Liver (tissue), 7 donors: ENCODE measurements at regions not wholly inside any gene's neighbourhood (a gene's known extent, or its start where the extent isn't known, plus 50 kb on each side); places are given as distances from the start of the nearest gene placed in this dataset.
A peak's percentile ranks its signal among the peaks of the same experiment; 100 is the strongest.
"Not testable (repeated sequence)": the region's sequence is repeated elsewhere in the genome, so short reads cannot be mapped to it uniquely, and the experiment has no call there.

Experiments
- DNase-seq: peaks from one replicate; pipeline ENCODE4 v3.0.0-alpha.2; 2017; ENCODE audit warnings: low spot score
- H3K27ac ChIP-seq, 2 donors: one replicate each; pipeline ENCODE4 v1.7.0; 2013; ENCODE audit warnings: inconsistent platforms in 2 of 2, low read length in 2 of 2, control low read depth in 1 of 2, low read depth in 1 of 2, mild to moderate bottlenecking in 1 of 2
- H3K27me3 ChIP-seq, 4 donors: one replicate each; pipeline versions ENCODE4 v1.6.1 to v1.7.0; 2013; ENCODE audit warnings: low read length in 3 of 4, inconsistent platforms in 1 of 4, mild to moderate bottlenecking in 1 of 4, moderate library complexity in 1 of 4; ENCODE audit not compliant: control insufficient read depth in 4 of 4, insufficient read depth in 4 of 4
- H3K36me3 ChIP-seq, 4 donors: one replicate each; pipeline versions ENCODE4 v1.6.1 to v1.7.0; 2013; ENCODE audit warnings: low read length in 3 of 4, mild to moderate bottlenecking in 3 of 4, low read depth in 1 of 4, moderate library complexity in 1 of 4; ENCODE audit not compliant: control insufficient read depth in 4 of 4, insufficient read depth in 3 of 4
- H3K4me1 ChIP-seq, 4 donors: one replicate each; pipeline versions ENCODE4 v1.6.1 to v1.7.0; 2013; ENCODE audit warnings: low read length in 3 of 4, mild to moderate bottlenecking in 3 of 4, moderate library complexity in 1 of 4; ENCODE audit not compliant: control insufficient read depth in 4 of 4, insufficient read depth in 4 of 4
- H3K4me3 ChIP-seq, 3 donors: one replicate each; pipeline versions ENCODE4 v1.6.1 to v1.7.0; 2013; ENCODE audit warnings: low read length in 3 of 3, control low read depth in 1 of 3, low read depth in 1 of 3, mild to moderate bottlenecking in 1 of 3
- H3K9ac ChIP-seq, 2 donors: one replicate each; pipeline ENCODE4 v1.7.0; 2013; ENCODE audit warnings: low read length in 2 of 2, mild to moderate bottlenecking in 2 of 2, moderate library complexity in 2 of 2, control low read depth in 1 of 2, low read depth in 1 of 2
- H3K9me3 ChIP-seq, 4 donors: one replicate each; pipeline versions ENCODE4 v1.6.1 to v1.7.0; 2013; ENCODE audit warnings: low read length in 3 of 4; ENCODE audit not compliant: control insufficient read depth in 4 of 4
- HNF4A ChIP-seq, 2 donors: conservative IDR thresholded peaks; 2 replicates each; pipeline ENCODE4 v1.6.1; 2016; ENCODE audit warnings: antibody characterized with exemption in 2 of 2, mild to moderate bottlenecking in 2 of 2
- RXRA ChIP-seq, 2 donors: IDR thresholded peaks; 2 replicates each; pipeline ENCODE4 v1.6.1; 2017 to 2018; ENCODE audit warnings: antibody characterized with exemption in 2 of 2, mild to moderate bottlenecking in 1 of 2
- WGBS: extraction: QIAGEN DNeasy Blood & Tissue Kit; methylation state at CpG from one replicate; pipeline ENCODE4 v1.1.7; 2013; 5-methylcytosine and 5-hydroxymethylcytosine counted together
- TF ChIP-seq, protein P1 (sequence below): IDR thresholded peaks from 2 replicates; pipeline ENCODE4 v1.6.1; 2016; ENCODE audit warnings: antibody characterized with exemption
- donor health status: healthy.
- donor health status: healthy.
- donor health status: healthy.
- donor health status: healthy.

DNA sequence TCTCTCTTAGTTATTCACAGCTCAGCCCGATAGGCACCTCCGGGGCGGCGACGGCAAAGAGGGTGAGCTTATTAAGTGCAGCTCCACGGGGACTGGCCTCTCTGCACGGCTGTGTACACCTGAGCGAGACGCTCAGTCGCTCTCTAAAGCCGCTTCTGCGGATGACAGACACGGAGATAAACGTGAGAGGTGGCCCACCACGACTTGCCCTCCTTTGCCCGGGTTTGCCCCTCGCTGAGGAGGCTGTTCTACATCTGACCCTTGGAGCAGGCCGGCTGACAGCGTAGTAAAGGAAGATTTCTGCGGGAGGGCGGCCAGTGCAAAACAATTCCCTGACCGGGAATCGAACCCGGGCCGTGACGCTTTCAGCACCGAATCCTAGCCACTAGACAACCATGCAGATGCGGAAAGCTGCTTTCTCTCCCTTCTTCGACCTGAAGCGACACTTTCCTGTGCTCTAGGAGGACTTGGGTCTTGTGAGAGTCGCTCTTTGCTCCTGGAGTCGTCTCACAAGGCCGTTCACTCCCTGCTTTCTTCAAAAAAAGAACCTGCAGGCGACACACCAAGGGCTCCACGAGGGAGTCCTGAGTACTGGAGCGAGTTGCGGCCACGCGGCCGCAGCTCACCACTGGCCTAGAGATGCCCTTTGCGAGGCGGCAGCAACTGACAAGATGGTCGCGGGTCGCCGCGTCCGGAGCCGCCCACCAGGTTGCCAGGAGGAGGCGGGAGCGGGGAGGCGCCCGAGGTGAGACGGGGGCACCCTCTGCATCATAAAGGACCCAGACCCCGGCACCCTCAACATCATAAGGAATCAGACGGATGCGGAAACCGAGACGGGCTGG lies 119.9 kb downstream of the PPIAL4A start:
- WGBS: 11% methylated on average over 52 of the region's 59 CpGs

GRCh38 chr1:121010141-121010540 lies 120.6 kb downstream of the PPIAL4A start:
- not testable (repeated sequence) for H3K9me3 ChIP-seq, H3K27ac ChIP-seq, H3K27me3 ChIP-seq, DNase-seq, H3K36me3 ChIP-seq, H3K9ac ChIP-seq, H3K4me3 ChIP-seq, H3K4me1 ChIP-seq
- WGBS: 24% methylated on average over 7 of the region's 22 CpGs

More for the DNA sequence above, 119.9 kb downstream of the PPIAL4A start:
- H3K27ac ChIP-seq, H3K4me3 ChIP-seq, H3K36me3 ChIP-seq, H3K9me3 ChIP-seq, H3K9ac ChIP-seq, H3K4me1 ChIP-seq, H3K27me3 ChIP-seq: not testable (repeated sequence)
- peak; percentile 41 for DNase-seq

DNA sequence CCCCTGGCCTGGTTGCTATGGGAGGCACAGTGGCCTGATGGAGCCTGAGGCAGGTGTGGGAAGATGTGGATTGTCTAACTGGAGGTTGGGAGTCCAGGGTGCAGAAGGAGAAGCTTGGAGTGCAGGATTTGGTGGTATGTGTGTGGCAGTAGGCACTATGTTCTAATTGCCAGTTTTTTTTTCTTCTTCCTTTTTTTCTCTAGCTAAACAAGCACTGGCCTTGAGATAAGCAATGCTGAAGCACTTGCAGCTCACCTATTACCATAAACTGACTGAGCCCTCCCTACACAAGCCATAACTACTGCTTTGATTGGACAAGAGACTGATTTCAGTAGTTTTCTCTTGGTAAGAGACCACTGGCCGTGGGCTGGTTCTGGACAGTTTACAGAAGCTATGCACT lies 123.6 kb downstream of the PPIAL4A start:
- WGBS: 55% methylated on average over 1 of the region's 1 CpG
- H3K4me3 ChIP-seq: not testable (repeated sequence)

DNA sequence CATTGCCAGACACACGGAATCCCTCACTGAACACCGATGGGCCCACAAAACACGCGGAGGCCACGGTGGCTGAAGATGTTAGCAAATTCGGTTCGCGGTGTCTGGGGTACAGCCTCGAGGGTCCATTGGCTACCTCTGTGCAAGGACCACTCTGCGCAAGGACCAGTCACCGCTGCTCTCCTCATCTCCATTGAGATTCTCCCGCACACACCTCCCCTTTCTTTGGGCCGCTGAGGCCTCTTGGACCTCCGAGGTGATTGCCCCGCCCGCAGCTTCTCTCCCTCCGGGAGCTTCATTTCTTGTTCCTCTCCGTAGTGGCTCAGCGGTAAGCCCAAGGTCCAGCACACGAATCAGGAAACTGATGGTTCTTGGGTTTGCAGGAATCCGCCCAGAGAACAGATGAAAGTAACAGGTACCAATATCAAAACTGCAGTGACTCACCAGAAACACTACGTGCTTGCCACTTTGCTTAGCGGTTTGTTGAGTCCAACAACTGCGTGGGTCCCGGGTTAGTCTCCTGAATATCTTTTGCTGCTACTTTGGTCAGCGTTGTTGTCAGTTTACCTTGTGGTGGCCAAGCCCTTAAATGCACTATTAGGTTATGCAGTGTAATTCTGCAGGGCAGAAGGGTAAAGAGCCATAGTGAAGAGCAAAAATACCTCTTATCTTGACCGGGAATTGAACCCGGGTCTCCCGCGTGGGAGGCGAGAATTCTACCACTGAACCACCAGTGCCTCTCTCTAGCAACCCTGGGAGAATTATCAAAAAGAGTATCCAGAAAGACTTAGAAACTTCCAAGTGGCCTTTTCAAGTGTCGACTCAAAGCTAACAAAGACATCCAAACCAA lies 126.8 kb downstream of the PPIAL4A start:
- H3K4me1 ChIP-seq, H3K4me3 ChIP-seq, H3K9ac ChIP-seq, H3K36me3 ChIP-seq, H3K9me3 ChIP-seq, H3K27ac ChIP-seq, H3K27me3 ChIP-seq: not testable (repeated sequence)
- DNase-seq: peak; percentile 45
- WGBS: 29% methylated on average over 19 of the region's 32 CpGs
- TF ChIP-seq, protein P1, sequence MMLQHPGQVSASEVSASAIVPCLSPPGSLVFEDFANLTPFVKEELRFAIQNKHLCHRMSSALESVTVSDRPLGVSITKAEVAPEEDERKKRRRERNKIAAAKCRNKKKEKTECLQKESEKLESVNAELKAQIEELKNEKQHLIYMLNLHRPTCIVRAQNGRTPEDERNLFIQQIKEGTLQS: peak; percentile 97
- peak in 1 of 2 donors; percentile 6 for TF ChIP-seq HNF4A (conservative IDR thresholded peaks at IDR 0.05)
- TF ChIP-seq RXRA (IDR thresholded peaks at IDR 0.05): peak in 1 of 2 donors; percentile 6

More for the DNA sequence above, 123.6 kb downstream of the PPIAL4A start:
- H3K36me3 ChIP-seq, DNase-seq, H3K9me3 ChIP-seq, H3K27me3 ChIP-seq, H3K4me1 ChIP-seq, H3K27ac ChIP-seq, H3K9ac ChIP-seq: not testable (repeated sequence)

GRCh38 chr1:121019715-121020349 lies 130.3 kb downstream of the PPIAL4A start:
- not testable (repeated sequence) for H3K4me3 ChIP-seq, H3K27ac ChIP-seq, H3K9me3 ChIP-seq, H3K36me3 ChIP-seq, H3K9ac ChIP-seq, H3K27me3 ChIP-seq, H3K4me1 ChIP-seq, DNase-seq
- WGBS: 39% methylated on average over 7 of the region's 17 CpGs
